WTC11 (cell line): ENCODE measurements at regions not wholly inside any gene's neighbourhood (a gene's known extent, or its start where the extent isn't known, plus 50 kb on each side); places are given as distances from the start of the nearest gene placed in this dataset.

Experiments
- ATAC-seq: fragments of 200-7000 bp; cut with Tn5 transposase; 2 replicates; pipeline ENCODE4 v1.10.0; 2021; ENCODE audit warnings: mild to moderate bottlenecking, moderate library complexity
- CTCF ChIA-PET: fragments of 300-600 bp; sonication (Branson Sonifier 250); formaldehyde crosslinking; loops from one replicate; lab custom pipeline; 2021; ENCODE audit warnings: antibody characterized with exemption; lab: Charles Lee
- POLR2A ChIA-PET: fragments of 350-600 bp; sonication (Branson Sonifier 250); formaldehyde crosslinking; loops from one replicate; lab custom pipeline; 2021; ENCODE audit warnings: antibody characterized with exemption; lab: Charles Lee
- DNase-seq: peaks from one replicate; pipeline ENCODE4 v3.0.0; 2021; ENCODE audit warnings: low spot score
- H3K27ac Mint-ChIP-seq: 2 replicates; pipeline ENCODE4 v1.8.0; 2021; ENCODE audit warnings: mixed read lengths
- H3K27me3 Mint-ChIP-seq: 2 replicates; pipeline ENCODE4 v1.8.0; 2021; ENCODE audit warnings: low read depth, mild to moderate bottlenecking, moderate library complexity, mixed read lengths
- H3K36me3 Mint-ChIP-seq: 2 replicates; pipeline ENCODE4 v1.8.0; 2021; ENCODE audit warnings: mixed read lengths
- H3K4me1 Mint-ChIP-seq: 2 replicates; pipeline ENCODE4 v1.8.0; 2022; ENCODE audit warnings: mixed read lengths
- H3K4me3 Mint-ChIP-seq: 2 replicates; pipeline ENCODE4 v1.8.0; 2021; ENCODE audit warnings: mild to moderate bottlenecking, moderate library complexity, mixed read lengths
- H3K9me3 Mint-ChIP-seq: 2 replicates; pipeline ENCODE4 v1.8.0; 2021; ENCODE audit warnings: mixed read lengths
- ELF4 ChIP-seq: sonication (generic); formaldehyde crosslinking; IDR thresholded peaks from 2 replicates; pipeline ENCODE4 v1.8.1; 2022; ENCODE audit warnings: low read depth, mild to moderate bottlenecking, moderate library complexity, missing genetic modification reagents
- ETV6 ChIP-seq: sonication (generic); formaldehyde crosslinking; IDR thresholded peaks from 2 replicates; pipeline ENCODE4 v1.8.1; 2022; ENCODE audit warnings: mild to moderate bottlenecking, missing genetic modification reagents
- GABPB1 ChIP-seq: sonication (generic); formaldehyde crosslinking; IDR thresholded peaks from 2 replicates; pipeline ENCODE4 v1.8.1; 2023; ENCODE audit warnings: mild to moderate bottlenecking, missing genetic modification reagents
- GRHL2 ChIP-seq: fragments of 250-450 bp; sonication (Bioruptor Pico); IDR thresholded peaks from 2 replicates; pipeline ENCODE4 v1.8.0; 2022; ENCODE audit warnings: mild to moderate bottlenecking, moderate library complexity; ENCODE audit not compliant: insufficient replicate concordance, severe bottlenecking
- HMGA2 ChIP-seq: fragments of 250-450 bp; sonication (Bioruptor Pico); IDR thresholded peaks from 2 replicates; pipeline ENCODE4 v1.4.0; 2021; ENCODE audit warnings: mild to moderate bottlenecking, moderate library complexity
- NFYB ChIP-seq: sonication (generic); formaldehyde crosslinking; conservative IDR thresholded peaks from 2 replicates; pipeline ENCODE4 v1.8.0; 2022; ENCODE audit warnings: low read depth, missing genetic modification reagents
- SP1 ChIP-seq: sonication (generic); formaldehyde crosslinking; conservative IDR thresholded peaks from 2 replicates; pipeline ENCODE4 v1.8.1; 2022; ENCODE audit warnings: missing genetic modification reagents
- TEAD4 ChIP-seq: sonication (generic); formaldehyde crosslinking; IDR thresholded peaks from 2 replicates; pipeline ENCODE4 v1.8.0; 2022; ENCODE audit warnings: mild to moderate bottlenecking, missing genetic modification reagents
- TP53 ChIP-seq: sonication (generic); formaldehyde crosslinking; IDR thresholded peaks from 2 replicates; pipeline ENCODE4 v1.8.1; 2023; ENCODE audit warnings: mild to moderate bottlenecking, missing genetic modification reagents
- ZNF232 ChIP-seq: sonication (generic); formaldehyde crosslinking; IDR thresholded peaks from 2 replicates; pipeline ENCODE4 v1.8.0; 2022; ENCODE audit warnings: mild to moderate bottlenecking, missing genetic modification reagents
- ZNF396 ChIP-seq: fragments of 250-450 bp; sonication (Bioruptor Pico); IDR thresholded peaks from 2 replicates; pipeline ENCODE4 v1.8.0; 2021; ENCODE audit warnings: mild to moderate bottlenecking, moderate library complexity, borderline replicate concordance
- ZNF671 ChIP-seq: fragments of 250-450 bp; sonication (Bioruptor Pico); IDR thresholded peaks from 2 replicates; pipeline ENCODE4 v1.8.0; 2021; ENCODE audit warnings: mild to moderate bottlenecking
- TF ChIP-seq, protein P1 (sequence below): fragments of 250-450 bp; sonication (Bioruptor Pico); IDR thresholded peaks from 2 replicates; pipeline ENCODE4 v1.9.0; 2021; ENCODE audit warnings: mild to moderate bottlenecking
- TF ChIP-seq, protein P2 (sequence below): sonication (generic); formaldehyde crosslinking; conservative IDR thresholded peaks from 2 replicates; pipeline ENCODE4 v1.8.1; 2022; ENCODE audit warnings: mild to moderate bottlenecking, missing genetic modification reagents
- TF ChIP-seq, protein P3 (sequence below): sonication (generic); formaldehyde crosslinking; conservative IDR thresholded peaks from 2 replicates; pipeline ENCODE4 v1.8.1; 2023; ENCODE audit warnings: mild to moderate bottlenecking, low read depth, missing genetic modification reagents, moderate library complexity
- TF ChIP-seq, protein P4 (sequence below): sonication (generic); formaldehyde crosslinking; IDR thresholded peaks from 2 replicates; pipeline ENCODE4 v1.8.1; 2022; ENCODE audit warnings: mild to moderate bottlenecking, moderate library complexity, missing genetic modification reagents
- TF ChIP-seq, protein P5 (sequence below): sonication (generic); formaldehyde crosslinking; IDR thresholded peaks from 2 replicates; pipeline ENCODE4 v1.8.1; 2022; ENCODE audit warnings: low read depth, missing genetic modification reagents, borderline replicate concordance
- TF ChIP-seq, protein P6 (sequence below): fragments of 250-450 bp; sonication (Bioruptor Pico); IDR thresholded peaks from 2 replicates; pipeline ENCODE4 v1.9.0; 2021; ENCODE audit warnings: moderate library complexity, mild to moderate bottlenecking, inconsistent platforms, borderline replicate concordance
- TF ChIP-seq, protein P7 (sequence below): sonication (generic); formaldehyde crosslinking; IDR thresholded peaks from 2 replicates; pipeline ENCODE4 v1.8.0; 2022; ENCODE audit warnings: mild to moderate bottlenecking, missing genetic modification reagents
- TF ChIP-seq, protein P8 (sequence below): sonication (generic); formaldehyde crosslinking; IDR thresholded peaks from 2 replicates; pipeline ENCODE4 v1.8.1; 2023; ENCODE audit warnings: mild to moderate bottlenecking, missing genetic modification reagents, borderline replicate concordance
- TF ChIP-seq, protein P9 (sequence below): sonication (generic); formaldehyde crosslinking; IDR thresholded peaks from 2 replicates; pipeline ENCODE4 v1.8.1; 2023; ENCODE audit warnings: mild to moderate bottlenecking, moderate library complexity, missing genetic modification reagents

DNA sequence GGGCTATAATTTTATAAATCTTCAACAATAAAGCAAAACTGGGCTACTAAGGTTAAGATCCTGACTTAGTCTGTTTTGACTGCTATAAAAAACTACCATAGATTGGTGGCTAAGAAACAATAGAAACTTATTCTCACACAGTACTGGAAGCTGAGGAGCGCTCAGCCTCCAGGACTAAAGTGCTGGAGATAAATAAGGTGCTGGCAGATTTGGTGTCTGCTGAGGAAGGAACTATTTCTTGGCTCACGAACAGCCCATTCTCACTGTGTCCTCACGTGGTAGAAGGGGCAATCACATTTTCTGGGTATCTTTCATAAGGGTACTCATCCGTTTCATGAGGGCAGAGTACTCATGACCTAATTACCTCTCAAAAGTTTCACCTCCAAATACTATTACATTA is 166.8 kb upstream of the CBLB start:
- Mint-ChIP-seq H3K27me3 (no peaks in the 10 kb centered on the region), H3K36me3 (no peaks in the 10 kb centered on the region), H3K9me3 (peaks cover 16% of the 10 kb centered on the region; the same call in 1 of the 2 replicates), H3K4me3 (no peak overlapping the region), H3K27ac (no peak overlapping the region), H3K4me1 (no peaks in the 10 kb centered on the region)
- no peak for ATAC-seq
- ChIA-PET CTCF (no interaction called here), POLR2A (no interaction called here)
- no peak for TF ChIP-seq TP53
- TF ChIP-seq NFYB (CRISPR knock-in tag): no peak
- no peak for TF ChIP-seq HMGA2 (CRISPR knock-in tag)
- no peak for TF ChIP-seq ZNF671
- TF ChIP-seq, protein P1, sequence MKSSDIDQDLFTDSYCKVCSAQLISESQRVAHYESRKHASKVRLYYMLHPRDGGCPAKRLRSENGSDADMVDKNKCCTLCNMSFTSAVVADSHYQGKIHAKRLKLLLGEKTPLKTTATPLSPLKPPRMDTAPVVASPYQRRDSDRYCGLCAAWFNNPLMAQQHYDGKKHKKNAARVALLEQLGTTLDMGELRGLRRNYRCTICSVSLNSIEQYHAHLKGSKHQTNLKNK (CRISPR knock-in tag): no peak
- TF ChIP-seq GRHL2: no peak
- no peak for TF ChIP-seq ZNF396 (CRISPR knock-in tag)
- TF ChIP-seq, protein P2, sequence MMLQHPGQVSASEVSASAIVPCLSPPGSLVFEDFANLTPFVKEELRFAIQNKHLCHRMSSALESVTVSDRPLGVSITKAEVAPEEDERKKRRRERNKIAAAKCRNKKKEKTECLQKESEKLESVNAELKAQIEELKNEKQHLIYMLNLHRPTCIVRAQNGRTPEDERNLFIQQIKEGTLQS (CRISPR knock-in tag): no peak
- TF ChIP-seq, protein P3, sequence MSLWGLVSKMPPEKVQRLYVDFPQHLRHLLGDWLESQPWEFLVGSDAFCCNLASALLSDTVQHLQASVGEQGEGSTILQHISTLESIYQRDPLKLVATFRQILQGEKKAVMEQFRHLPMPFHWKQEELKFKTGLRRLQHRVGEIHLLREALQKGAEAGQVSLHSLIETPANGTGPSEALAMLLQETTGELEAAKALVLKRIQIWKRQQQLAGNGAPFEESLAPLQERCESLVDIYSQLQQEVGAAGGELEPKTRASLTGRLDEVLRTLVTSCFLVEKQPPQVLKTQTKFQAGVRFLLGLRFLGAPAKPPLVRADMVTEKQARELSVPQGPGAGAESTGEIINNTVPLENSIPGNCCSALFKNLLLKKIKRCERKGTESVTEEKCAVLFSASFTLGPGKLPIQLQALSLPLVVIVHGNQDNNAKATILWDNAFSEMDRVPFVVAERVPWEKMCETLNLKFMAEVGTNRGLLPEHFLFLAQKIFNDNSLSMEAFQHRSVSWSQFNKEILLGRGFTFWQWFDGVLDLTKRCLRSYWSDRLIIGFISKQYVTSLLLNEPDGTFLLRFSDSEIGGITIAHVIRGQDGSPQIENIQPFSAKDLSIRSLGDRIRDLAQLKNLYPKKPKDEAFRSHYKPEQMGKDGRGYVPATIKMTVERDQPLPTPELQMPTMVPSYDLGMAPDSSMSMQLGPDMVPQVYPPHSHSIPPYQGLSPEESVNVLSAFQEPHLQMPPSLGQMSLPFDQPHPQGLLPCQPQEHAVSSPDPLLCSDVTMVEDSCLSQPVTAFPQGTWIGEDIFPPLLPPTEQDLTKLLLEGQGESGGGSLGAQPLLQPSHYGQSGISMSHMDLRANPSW: no peak
- TF ChIP-seq, protein P4, sequence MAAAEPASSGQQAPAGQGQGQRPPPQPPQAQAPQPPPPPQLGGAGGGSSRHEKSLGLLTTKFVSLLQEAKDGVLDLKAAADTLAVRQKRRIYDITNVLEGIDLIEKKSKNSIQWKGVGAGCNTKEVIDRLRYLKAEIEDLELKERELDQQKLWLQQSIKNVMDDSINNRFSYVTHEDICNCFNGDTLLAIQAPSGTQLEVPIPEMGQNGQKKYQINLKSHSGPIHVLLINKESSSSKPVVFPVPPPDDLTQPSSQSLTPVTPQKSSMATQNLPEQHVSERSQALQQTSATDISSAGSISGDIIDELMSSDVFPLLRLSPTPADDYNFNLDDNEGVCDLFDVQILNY: no peak
- TF ChIP-seq, protein P5, sequence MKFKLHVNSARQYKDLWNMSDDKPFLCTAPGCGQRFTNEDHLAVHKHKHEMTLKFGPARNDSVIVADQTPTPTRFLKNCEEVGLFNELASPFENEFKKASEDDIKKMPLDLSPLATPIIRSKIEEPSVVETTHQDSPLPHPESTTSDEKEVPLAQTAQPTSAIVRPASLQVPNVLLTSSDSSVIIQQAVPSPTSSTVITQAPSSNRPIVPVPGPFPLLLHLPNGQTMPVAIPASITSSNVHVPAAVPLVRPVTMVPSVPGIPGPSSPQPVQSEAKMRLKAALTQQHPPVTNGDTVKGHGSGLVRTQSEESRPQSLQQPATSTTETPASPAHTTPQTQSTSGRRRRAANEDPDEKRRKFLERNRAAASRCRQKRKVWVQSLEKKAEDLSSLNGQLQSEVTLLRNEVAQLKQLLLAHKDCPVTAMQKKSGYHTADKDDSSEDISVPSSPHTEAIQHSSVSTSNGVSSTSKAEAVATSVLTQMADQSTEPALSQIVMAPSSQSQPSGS (CRISPR knock-in tag): no peak
- TF ChIP-seq TEAD4: no peak
- TF ChIP-seq SP1 (CRISPR knock-in tag): no peak
- TF ChIP-seq, protein P6, sequence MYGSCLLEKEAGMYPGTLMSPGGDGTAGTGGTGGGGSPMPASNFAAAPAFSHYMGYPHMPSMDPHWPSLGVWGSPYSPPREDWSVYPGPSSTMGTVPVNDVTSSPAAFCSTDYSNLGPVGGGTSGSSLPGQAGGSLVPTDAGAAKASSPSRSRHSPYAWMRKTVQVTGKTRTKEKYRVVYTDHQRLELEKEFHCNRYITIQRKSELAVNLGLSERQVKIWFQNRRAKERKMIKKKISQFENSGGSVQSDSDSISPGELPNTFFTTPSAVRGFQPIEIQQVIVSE: no peak
- no peak for TF ChIP-seq GABPB1 (CRISPR knock-in tag)
- TF ChIP-seq, protein P7, sequence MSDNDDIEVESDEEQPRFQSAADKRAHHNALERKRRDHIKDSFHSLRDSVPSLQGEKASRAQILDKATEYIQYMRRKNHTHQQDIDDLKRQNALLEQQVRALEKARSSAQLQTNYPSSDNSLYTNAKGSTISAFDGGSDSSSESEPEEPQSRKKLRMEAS (CRISPR knock-in tag): no peak
- DNase-seq: no peak

DNA sequence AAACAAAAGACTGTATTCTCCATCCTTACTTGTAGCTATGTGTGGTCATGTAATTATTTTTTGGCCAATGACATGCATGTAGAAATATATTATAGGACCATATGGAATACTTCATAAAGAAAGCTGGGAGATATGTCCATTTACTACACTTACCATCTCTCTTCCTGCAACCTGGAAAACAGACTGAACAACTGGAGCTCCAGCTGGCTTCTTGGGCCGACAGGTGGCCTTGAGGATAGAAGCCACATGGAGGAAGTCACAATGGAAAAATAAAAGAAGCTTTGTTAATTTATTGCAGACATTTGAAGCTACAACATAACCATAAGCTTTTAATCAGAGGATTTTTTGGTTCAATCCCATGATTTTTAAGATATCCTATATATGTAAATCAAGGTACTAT is 167.9 kb upstream of the CBLB start:
- CTCF ChIA-PET: no interaction called here
- Mint-ChIP-seq H3K9me3 (peaks cover 16% of the 10 kb centered on the region; the same call in 1 of the 2 replicates), H3K4me3 (no peak overlapping the region)
- TF ChIP-seq ELF4 (CRISPR knock-in tag) (no peak), ZNF232 (CRISPR knock-in tag) (no peak), ETV6 (no peak)
- TF ChIP-seq, protein P8, sequence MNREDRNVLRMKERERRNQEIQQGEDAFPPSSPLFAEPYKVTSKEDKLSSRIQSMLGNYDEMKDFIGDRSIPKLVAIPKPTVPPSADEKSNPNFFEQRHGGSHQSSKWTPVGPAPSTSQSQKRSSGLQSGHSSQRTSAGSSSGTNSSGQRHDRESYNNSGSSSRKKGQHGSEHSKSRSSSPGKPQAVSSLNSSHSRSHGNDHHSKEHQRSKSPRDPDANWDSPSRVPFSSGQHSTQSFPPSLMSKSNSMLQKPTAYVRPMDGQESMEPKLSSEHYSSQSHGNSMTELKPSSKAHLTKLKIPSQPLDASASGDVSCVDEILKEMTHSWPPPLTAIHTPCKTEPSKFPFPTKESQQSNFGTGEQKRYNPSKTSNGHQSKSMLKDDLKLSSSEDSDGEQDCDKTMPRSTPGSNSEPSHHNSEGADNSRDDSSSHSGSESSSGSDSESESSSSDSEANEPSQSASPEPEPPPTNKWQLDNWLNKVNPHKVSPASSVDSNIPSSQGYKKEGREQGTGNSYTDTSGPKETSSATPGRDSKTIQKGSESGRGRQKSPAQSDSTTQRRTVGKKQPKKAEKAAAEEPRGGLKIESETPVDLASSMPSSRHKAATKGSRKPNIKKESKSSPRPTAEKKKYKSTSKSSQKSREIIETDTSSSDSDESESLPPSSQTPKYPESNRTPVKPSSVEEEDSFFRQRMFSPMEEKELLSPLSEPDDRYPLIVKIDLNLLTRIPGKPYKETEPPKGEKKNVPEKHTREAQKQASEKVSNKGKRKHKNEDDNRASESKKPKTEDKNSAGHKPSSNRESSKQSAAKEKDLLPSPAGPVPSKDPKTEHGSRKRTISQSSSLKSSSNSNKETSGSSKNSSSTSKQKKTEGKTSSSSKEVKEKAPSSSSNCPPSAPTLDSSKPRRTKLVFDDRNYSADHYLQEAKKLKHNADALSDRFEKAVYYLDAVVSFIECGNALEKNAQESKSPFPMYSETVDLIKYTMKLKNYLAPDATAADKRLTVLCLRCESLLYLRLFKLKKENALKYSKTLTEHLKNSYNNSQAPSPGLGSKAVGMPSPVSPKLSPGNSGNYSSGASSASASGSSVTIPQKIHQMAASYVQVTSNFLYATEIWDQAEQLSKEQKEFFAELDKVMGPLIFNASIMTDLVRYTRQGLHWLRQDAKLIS (CRISPR knock-in tag): no peak
- TF ChIP-seq, protein P9, sequence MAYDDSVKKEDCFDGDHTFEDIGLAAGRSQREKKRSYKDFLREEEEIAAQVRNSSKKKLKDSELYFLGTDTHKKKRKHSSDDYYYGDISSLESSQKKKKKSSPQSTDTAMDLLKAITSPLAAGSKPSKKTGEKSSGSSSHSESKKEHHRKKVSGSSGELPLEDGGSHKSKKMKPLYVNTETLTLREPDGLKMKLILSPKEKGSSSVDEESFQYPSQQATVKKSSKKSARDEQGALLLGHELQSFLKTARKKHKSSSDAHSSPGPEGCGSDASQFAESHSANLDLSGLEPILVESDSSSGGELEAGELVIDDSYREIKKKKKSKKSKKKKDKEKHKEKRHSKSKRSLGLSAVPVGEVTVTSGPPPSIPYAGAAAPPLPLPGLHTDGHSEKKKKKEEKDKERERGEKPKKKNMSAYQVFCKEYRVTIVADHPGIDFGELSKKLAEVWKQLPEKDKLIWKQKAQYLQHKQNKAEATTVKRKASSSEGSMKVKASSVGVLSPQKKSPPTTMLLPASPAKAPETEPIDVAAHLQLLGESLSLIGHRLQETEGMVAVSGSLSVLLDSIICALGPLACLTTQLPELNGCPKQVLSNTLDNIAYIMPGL (CRISPR knock-in tag): no peak
- TF ChIP-seq, protein P7 (CRISPR knock-in tag): no peak

More for the DNA sequence above, 167.9 kb upstream of the CBLB start:
- no peak for DNase-seq
- Mint-ChIP-seq H3K36me3 (no peaks in the 10 kb centered on the region), H3K27ac (no peak overlapping the region), H3K27me3 (no peaks in the 10 kb centered on the region), H3K4me1 (no peaks in the 10 kb centered on the region)
- POLR2A ChIA-PET: no interaction called here
- no peak for ATAC-seq
